Naive thymus-derived CD8-positive, alpha-beta T cell (primary cell): ENCODE measurements at regions not wholly inside any gene's neighbourhood (a gene's known extent, or its start where the extent isn't known, plus 50 kb on each side); places are given as distances from the start of the nearest gene placed in this dataset.
A peak's percentile ranks its signal among the peaks of the same experiment; 100 is the strongest.
"Not testable (repeated sequence)": the region's sequence is repeated elsewhere in the genome, so short reads cannot be mapped to it uniquely, and the experiment has no call there.

ENCODE experiments used
- ATAC-seq, 2 donors: fragments of 150-1000 bp; cut with Tn5 transposase in 1 of 2; sonication (Bioruptor Pico), chemical (Tn5 transposase) in 1 of 2; 1 replicate in 1 of 2; 2 replicates in 1 of 2; pipeline ENCODE4 v1.10.0; 2021; ENCODE audit warnings: mild to moderate bottlenecking in 2 of 2, moderate library complexity in 2 of 2
- POLR2A ChIA-PET: fragments of 350-600 bp; sonication (Branson Sonifier 250); formaldehyde crosslinking; loops from one replicate; lab custom pipeline; 2021; ENCODE audit warnings: antibody characterized with exemption; lab: Charles Lee
- DNase-seq, 10 donors: peaks; one replicate each; pipeline versions ENCODE4 v3.0.0 to v3.0.0-alpha.2; 2020 to 2022
- H3K27ac Mint-ChIP-seq, 10 donors: one replicate each; pipeline ENCODE4 v1.8.0; 2020 to 2022; ENCODE audit warnings: mild to moderate bottlenecking in 10 of 10, mixed read lengths in 10 of 10, moderate library complexity in 4 of 10, inconsistent platforms in 1 of 10
- H3K27me3 Mint-ChIP-seq, 5 donors: one replicate each; pipeline ENCODE4 v1.8.0; 2021 to 2022; ENCODE audit warnings: mixed read lengths in 5 of 5
- H3K36me3 Mint-ChIP-seq, 3 donors: one replicate each; pipeline ENCODE4 v1.8.0; 2020 to 2022; ENCODE audit warnings: mixed read lengths in 3 of 3, mild to moderate bottlenecking in 2 of 3, inconsistent platforms in 1 of 3
- H3K4me1 Mint-ChIP-seq, 4 donors: one replicate each; pipeline ENCODE4 v1.8.0; 2021 to 2022; ENCODE audit warnings: mixed read lengths in 4 of 4
- H3K4me3 Mint-ChIP-seq, 10 donors: one replicate each; pipeline ENCODE4 v1.8.0; 2020 to 2022; ENCODE audit warnings: mild to moderate bottlenecking in 10 of 10, mixed read lengths in 10 of 10, moderate library complexity in 6 of 10, inconsistent platforms in 1 of 10
- H3K9me3 Mint-ChIP-seq, 9 donors: one replicate each; pipeline ENCODE4 v1.8.0; 2020 to 2022; ENCODE audit warnings: mixed read lengths in 9 of 9, mild to moderate bottlenecking in 3 of 9, inconsistent platforms in 1 of 9, moderate library complexity in 1 of 9

DNA sequence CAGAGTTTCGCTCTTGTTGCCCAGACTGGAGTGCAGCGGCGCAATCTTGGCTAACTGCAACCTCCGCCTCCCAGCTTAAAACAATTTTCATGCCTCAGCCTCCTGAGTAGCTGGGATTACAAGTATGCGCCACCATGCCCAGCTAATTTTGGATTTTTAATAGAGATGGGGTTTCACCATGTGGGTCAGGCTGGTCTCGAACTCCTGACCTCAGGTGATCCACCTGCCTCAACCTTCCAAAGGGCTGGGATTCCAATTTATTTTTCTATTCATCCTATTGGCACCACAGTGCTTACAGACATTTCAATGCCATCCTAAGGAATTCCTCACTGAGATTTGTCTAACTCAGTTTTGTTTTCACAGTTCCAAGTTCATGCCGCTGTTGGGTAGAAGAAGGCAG, 98.3 kb upstream of the EGLN3 start:
- H3K27me3 Mint-ChIP-seq, ATAC-seq, H3K4me3 Mint-ChIP-seq, POLR2A ChIA-PET, DNase-seq, H3K36me3 Mint-ChIP-seq, H3K9me3 Mint-ChIP-seq: not testable (repeated sequence)
- Mint-ChIP-seq H3K27ac (peak overlapping the region in 1 of 10 donors; percentile 49), H3K4me1 (peaks cover 36 to 68% (median 55%) of the 10 kb centered on the region in 4 donors)

GRCh38 chr14:34046799-34047520, 96.1 kb upstream of the EGLN3 start:
- Mint-ChIP-seq H3K36me3 (no peaks in the 10 kb centered on the region), H3K4me3 (peak overlapping the region in 5 of 10 donors; percentile 7 to 52 (median 31)), H3K27me3 (no peaks in the 10 kb centered on the region), H3K27ac (peak overlapping the region in 2 of 10 donors; percentile 1 to 11), H3K4me1 (peaks cover 42 to 69% (median 57%) of the 10 kb centered on the region in 4 donors), H3K9me3 (peaks cover 0 to 2% (median 0%) of the 10 kb centered on the region in 9 donors)
- POLR2A ChIA-PET, result no interaction called here
- DNase-seq (peak in 1 of 10 donors; percentile 8), ATAC-seq (no peak)

GRCh38 chr14:34044666-34045306, 93.9 kb upstream of the EGLN3 start:
- H3K27me3 Mint-ChIP-seq, result no peaks in the 10 kb centered on the region
- POLR2A ChIA-PET, result no interaction called here
- peak overlapping the region in 4 of 10 donors; percentile 45 to 75 (median 66) for H3K4me3 Mint-ChIP-seq
- no peaks in the 10 kb centered on the region for H3K9me3 Mint-ChIP-seq
- ATAC-seq (no peak), DNase-seq (no peak)
- H3K27ac Mint-ChIP-seq, result peak overlapping the region in 2 of 10 donors; percentile 45 to 78
- H3K36me3 Mint-ChIP-seq, result no peaks in the 10 kb centered on the region
- H3K4me1 Mint-ChIP-seq, result peaks cover 31 to 57% (median 44%) of the 10 kb centered on the region in 4 donors

- Mint-ChIP-seq H3K27ac (peak overlapping the region in 2 of 10 donors; percentile 45 to 78), H3K36me3 (no peaks in the 10 kb centered on the region), H3K9me3 (no peaks in the 10 kb centered on the region), H3K4me3 (peak overlapping the region in 7 of 10 donors; percentile 14 to 75 (median 56)), H3K4me1 (peaks cover 30 to 53% (median 40%) of the 10 kb centered on the region in 4 donors), H3K27me3 (no peaks in the 10 kb centered on the region)
- ATAC-seq (no peak), DNase-seq (no peak)
- POLR2A ChIA-PET, result no interaction called here
Measured at GRCh38 chr14:34044373-34044637, 93.4 kb upstream of the EGLN3 start.

- peaks cover 30 to 53% (median 40%) of the 10 kb centered on the region in 4 donors for H3K4me1 Mint-ChIP-seq
- no peaks in the 10 kb centered on the region for H3K36me3 Mint-ChIP-seq
- H3K27ac Mint-ChIP-seq, result peak overlapping the region in 7 of 10 donors; percentile 9 to 79 (median 65)
- POLR2A ChIA-PET, result no interaction called here
- peak in 7 of 10 donors; percentile 13 to 34 (median 24) for DNase-seq
- ATAC-seq, result peak; percentile 65 to 87
- no peaks in the 10 kb centered on the region for H3K9me3 Mint-ChIP-seq
- H3K27me3 Mint-ChIP-seq, result no peaks in the 10 kb centered on the region
- H3K4me3 Mint-ChIP-seq, result peak overlapping the region in 9 of 10 donors; percentile 19 to 75 (median 51)
Measured at GRCh38 chr14:34043627-34044372, 92.9 kb upstream of the EGLN3 start.

DNA sequence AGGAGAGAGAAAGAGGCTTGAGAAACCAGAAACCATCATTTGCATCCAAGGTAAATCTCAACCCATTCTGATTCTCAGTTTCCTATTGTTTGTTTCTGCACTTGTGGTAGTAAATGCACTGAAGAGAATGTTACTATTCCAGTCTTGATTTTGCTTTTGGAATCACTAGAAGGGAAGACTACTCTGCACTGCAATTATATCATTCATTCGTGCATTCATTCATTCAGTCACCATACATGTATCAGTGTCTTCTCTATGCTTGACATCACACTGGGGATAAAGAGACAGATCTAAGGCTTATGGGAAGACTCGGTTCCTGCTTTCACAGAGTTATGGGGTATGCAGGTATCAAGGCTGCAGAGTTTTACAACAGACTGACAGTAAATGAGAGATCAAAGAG, 90.3 kb upstream of the EGLN3 start:
- Mint-ChIP-seq H3K27me3 (no peaks in the 10 kb centered on the region), H3K4me1 (peaks cover 23 to 46% (median 29%) of the 10 kb centered on the region in 4 donors)
- no peak for ATAC-seq

DNA sequence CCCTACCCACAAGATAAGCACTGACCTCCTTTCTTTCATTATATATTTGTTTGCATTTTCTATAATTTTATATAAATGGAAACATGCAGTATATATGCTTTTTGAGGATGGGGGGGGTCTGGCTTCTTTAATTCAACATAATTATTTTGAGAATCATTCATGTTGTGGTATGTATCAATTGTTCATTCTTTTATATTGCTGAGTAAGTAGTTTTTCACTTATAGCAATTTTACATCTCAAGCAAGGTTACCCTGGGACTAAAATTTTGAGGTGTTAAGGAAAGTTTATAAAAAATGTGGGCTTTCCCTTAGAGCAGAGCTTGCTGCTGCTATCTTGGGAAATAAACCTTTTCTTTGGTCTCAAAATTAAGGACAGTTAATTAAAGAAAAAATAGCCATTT, 89.9 kb upstream of the EGLN3 start:
- DNase-seq, result no peak
- peaks cover 25 to 45% (median 28%) of the 10 kb centered on the region in 4 donors for H3K4me1 Mint-ChIP-seq
- POLR2A ChIA-PET, result no interaction called here
- H3K9me3 Mint-ChIP-seq, result no peaks in the 10 kb centered on the region
- H3K36me3 Mint-ChIP-seq, result no peaks in the 10 kb centered on the region
- ATAC-seq, result no peak
- H3K27ac Mint-ChIP-seq, result no peak overlapping the region
- H3K27me3 Mint-ChIP-seq, result no peaks in the 10 kb centered on the region
- no peak overlapping the region for H3K4me3 Mint-ChIP-seq

More for the DNA sequence above, 90.3 kb upstream of the EGLN3 start:
- H3K27ac Mint-ChIP-seq, result peak overlapping the region in 1 of 10 donors; percentile 29
- POLR2A ChIA-PET, result no interaction called here
- H3K4me3 Mint-ChIP-seq, result no peak overlapping the region
- no peak for DNase-seq
- no peaks in the 10 kb centered on the region for H3K9me3 Mint-ChIP-seq
- H3K36me3 Mint-ChIP-seq, result no peaks in the 10 kb centered on the region

- no peaks in the 10 kb centered on the region for H3K36me3 Mint-ChIP-seq
- H3K9me3 Mint-ChIP-seq, result no peaks in the 10 kb centered on the region
- POLR2A ChIA-PET, result no interaction called here
- ATAC-seq (no peak), DNase-seq (no peak)
- H3K4me3 Mint-ChIP-seq, result no peak overlapping the region
- H3K27ac Mint-ChIP-seq, result peak overlapping the region in 1 of 10 donors; percentile 8
- peaks cover 20 to 40% (median 22%) of the 10 kb centered on the region in 4 donors for H3K4me1 Mint-ChIP-seq
- peaks cover 0 to 2% (median 0%) of the 10 kb centered on the region in 5 donors for H3K27me3 Mint-ChIP-seq
Measured at GRCh38 chr14:34039428-34040047, 88.7 kb upstream of the EGLN3 start.

DNA sequence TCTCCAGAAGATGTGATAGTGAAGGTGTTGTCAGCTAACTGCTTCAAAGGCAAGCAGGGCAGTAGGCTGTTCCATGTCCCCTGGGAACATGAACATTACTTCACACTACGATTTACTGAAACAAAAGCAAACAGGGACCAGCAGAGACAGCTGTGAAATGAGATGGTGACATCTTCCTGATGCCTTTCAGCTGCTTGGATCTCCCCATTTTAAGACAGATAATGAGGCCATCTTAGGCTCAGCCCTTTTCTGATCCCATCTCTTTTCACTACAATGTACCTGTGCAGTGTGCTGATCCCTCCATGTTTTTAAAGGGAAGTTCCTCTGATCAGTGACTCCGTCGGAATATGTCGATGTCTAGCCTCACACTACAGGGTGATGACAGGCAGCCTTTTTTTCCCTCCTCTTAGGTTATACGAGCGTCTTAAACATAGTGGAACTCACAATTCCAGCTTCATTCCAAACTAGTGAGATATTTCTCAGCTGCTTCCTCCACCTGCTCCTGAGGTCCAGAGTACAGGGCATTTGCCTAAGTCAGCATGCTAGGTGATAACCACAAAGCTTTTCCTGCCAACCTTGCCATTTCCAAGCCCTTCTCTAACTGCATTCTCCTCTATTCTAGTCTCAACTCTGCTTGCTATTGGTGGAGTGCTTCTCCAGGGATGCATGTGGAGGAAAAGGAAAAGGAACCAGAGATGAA, 87.6 kb upstream of the EGLN3 start:
- no peak for DNase-seq
- Mint-ChIP-seq H3K4me3 (no peak overlapping the region), H3K4me1 (peaks cover 10 to 30% (median 14%) of the 10 kb centered on the region in 4 donors), H3K27ac (peak overlapping the region in 2 of 10 donors; percentile 20 to 47), H3K9me3 (no peaks in the 10 kb centered on the region), H3K36me3 (no peaks in the 10 kb centered on the region), H3K27me3 (peaks cover 0 to 2% (median 0%) of the 10 kb centered on the region in 5 donors)
- POLR2A ChIA-PET, result no interaction called here
- ATAC-seq, result no peak

GRCh38 chr14:34036319-34036766, 85.5 kb upstream of the EGLN3 start:
- Mint-ChIP-seq H3K27me3 (peaks cover 0 to 3% (median 2%) of the 10 kb centered on the region in 5 donors), H3K4me1 (peaks cover 0 to 12% (median 6%) of the 10 kb centered on the region in 4 donors), H3K9me3 (no peaks in the 10 kb centered on the region), H3K36me3 (no peaks in the 10 kb centered on the region), H3K27ac (no peak overlapping the region), H3K4me3 (no peak overlapping the region)
- DNase-seq (no peak), ATAC-seq (no peak)
- POLR2A ChIA-PET, result no interaction called here

- H3K4me1 Mint-ChIP-seq, result peaks cover 0 to 10% (median 4%) of the 10 kb centered on the region in 4 donors
- no peak for ATAC-seq
- H3K4me3 Mint-ChIP-seq, result no peak overlapping the region
- H3K27me3 Mint-ChIP-seq, result peaks cover 0 to 3% (median 2%) of the 10 kb centered on the region in 5 donors
- no peaks in the 10 kb centered on the region for H3K9me3 Mint-ChIP-seq
- POLR2A ChIA-PET, result no interaction called here
- no peak for DNase-seq
- H3K36me3 Mint-ChIP-seq, result no peaks in the 10 kb centered on the region
- no peak overlapping the region for H3K27ac Mint-ChIP-seq
Measured at GRCh38 chr14:34035934-34036250, 85.0 kb upstream of the EGLN3 start.
